HL-60 (cell line): ENCODE measurements at regions not wholly inside any gene's neighbourhood (a gene's known extent, or its start where the extent isn't known, plus 50 kb on each side); places are given as distances from the start of the nearest gene placed in this dataset.

Source experiments
- DNase-seq, 2 experiments: peaks; one replicate each; pipeline ENCODE4 v3.0.0-alpha.2; 2010 to 2020; ENCODE audit warnings: low read depth in 1 of 2, low spot score in 1 of 2
- H3K27ac ChIP-seq: fragments of 250-450 bp; sonication (Bioruptor Pico); replicated peaks from 2 replicates; pipeline ENCODE4 v1.5.1; 2020; ENCODE audit warnings: mild to moderate bottlenecking, moderate library complexity
- H3K27me3 ChIP-seq: fragments of 250-450 bp; sonication (Bioruptor Pico); 2 replicates; pipeline ENCODE4 v1.5.1; 2021; ENCODE audit warnings: mild to moderate bottlenecking, moderate library complexity; ENCODE audit not compliant: insufficient read depth, poor library complexity, severe bottlenecking
- H3K4me3 ChIP-seq: replicated peaks from 2 replicates; pipeline ENCODE4 v1.5.1; 2011; ENCODE audit warnings: mild to moderate bottlenecking, control low read depth, low read length; ENCODE audit not compliant: insufficient read depth
- CTCF ChIP-seq: IDR thresholded peaks from one replicate; pipeline ENCODE4 v1.5.1; 2011; ENCODE audit warnings: low read length, control low read depth, inconsistent platforms; ENCODE audit not compliant: insufficient read depth
- GABPA ChIP-seq: IDR thresholded peaks from 2 replicates; pipeline ENCODE4 v1.6.1; 2012; ENCODE audit warnings: low read depth
- POLR2AphosphoS5 ChIP-seq: IDR thresholded peaks from 2 replicates; pipeline ENCODE4 v1.6.1; 2012; ENCODE audit warnings: low read depth
- REST ChIP-seq: IDR thresholded peaks from 2 replicates; pipeline ENCODE4 v1.6.1; 2012; ENCODE audit warnings: low read depth; ENCODE audit not compliant: insufficient replicate concordance
- SPI1 ChIP-seq: IDR thresholded peaks from 2 replicates; pipeline ENCODE4 v1.6.1; 2012; ENCODE audit warnings: low read depth, mild to moderate bottlenecking, borderline replicate concordance

DNA sequence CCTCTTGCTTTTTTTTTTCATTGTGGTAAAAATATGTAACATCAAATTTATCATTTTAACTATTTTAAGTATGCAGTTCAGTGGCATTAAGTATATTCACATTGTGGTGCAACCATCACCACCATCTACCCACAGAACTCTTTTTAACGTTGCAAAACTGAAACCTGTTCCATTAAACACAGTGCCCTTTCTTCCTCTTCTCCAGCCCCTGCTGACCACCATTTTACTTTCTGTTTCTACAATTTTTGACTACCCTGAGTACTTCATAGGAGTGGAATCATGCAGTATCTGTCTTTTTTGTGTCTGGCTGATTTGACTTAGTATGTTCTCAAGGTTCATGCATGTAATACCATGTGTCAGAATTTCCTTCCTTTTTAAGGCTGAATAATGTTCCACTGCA is 153.1 kb downstream of the FGF9 start:
- TF ChIP-seq GABPA, result no peak
- TF ChIP-seq SPI1, result no peak
- no peak for TF ChIP-seq CTCF
- no peak for TF ChIP-seq POLR2AphosphoS5
- TF ChIP-seq REST, result no peak
- H3K27me3 ChIP-seq, result no peaks in the 10 kb centered on the region
- DNase-seq, result no peak
- no peak overlapping the region for H3K27ac ChIP-seq
- no peak overlapping the region for H3K4me3 ChIP-seq

GRCh38 chr13:21825186-21825585 is 154.3 kb downstream of the FGF9 start:
- Histone ChIP-seq H3K27ac (no peak overlapping the region), H3K27me3 (no peaks in the 10 kb centered on the region), H3K4me3 (no peak overlapping the region)
- no peak for TF ChIP-seq GABPA
- no peak for TF ChIP-seq REST
- TF ChIP-seq CTCF, result no peak
- TF ChIP-seq SPI1, result no peak
- TF ChIP-seq POLR2AphosphoS5, result no peak
- DNase-seq, result no peak

GRCh38 chr13:21825801-21826200 is 154.9 kb downstream of the FGF9 start:
- H3K27ac ChIP-seq, result no peak overlapping the region
- no peak overlapping the region for H3K4me3 ChIP-seq
- TF ChIP-seq POLR2AphosphoS5 (no peak), SPI1 (no peak), GABPA (no peak)
- H3K27me3 ChIP-seq, result no peaks in the 10 kb centered on the region
- DNase-seq, result no peak

GRCh38 chr13:21826214-21827015 is 155.5 kb downstream of the FGF9 start:
- Histone ChIP-seq H3K4me3 (no peak overlapping the region), H3K27me3 (no peaks in the 10 kb centered on the region), H3K27ac (no peak overlapping the region)
- DNase-seq, result no peak
- TF ChIP-seq POLR2AphosphoS5, result no peak
- no peak for TF ChIP-seq REST
